Neural progenitor cell (in vitro differentiated cells): ENCODE measurements at regions not wholly inside any gene's neighbourhood (a gene's known extent, or its start where the extent isn't known, plus 50 kb on each side); places are given as distances from the start of the nearest gene placed in this dataset.
"Not testable (repeated sequence)": the region's sequence is repeated elsewhere in the genome, so short reads cannot be mapped to it uniquely, and the experiment has no call there.

Source experiments
- CTCF ChIP-seq: fragments of 200-600 bp; sonication (generic); IDR thresholded peaks from 2 replicates; pipeline ENCODE4 v1.5.1; 2017; ENCODE audit warnings: antibody characterized with exemption, mild to moderate bottlenecking
- EZH2 ChIP-seq: fragments of 200-600 bp; sonication (generic); IDR thresholded peaks from 2 replicates; pipeline ENCODE4 v1.6.1; 2017; ENCODE audit warnings: antibody characterized with exemption, mild to moderate bottlenecking, moderate library complexity

- TF ChIP-seq CTCF, EZH2: not testable (repeated sequence)
These were observed 155.2 kb upstream of the TPTE start for GRCh38 chr21:10366210-10366609.
